Sigmoid colon (tissue), 4 donors: ENCODE measurements at regions not wholly inside any gene's neighbourhood (a gene's known extent, or its start where the extent isn't known, plus 50 kb on each side); places are given as distances from the start of the nearest gene placed in this dataset.

Experiments
- CTCF ChIP-seq, 4 experiments: fragments of 450-650 bp in 3 of 4; fragments of 200-600 bp in 1 of 4; IDR thresholded peaks; one replicate each; pipeline ENCODE4 v1.5.1; 2016 to 2019; ENCODE audit warnings: antibody characterized with exemption in 4 of 4, mild to moderate bottlenecking in 3 of 4, moderate library complexity in 2 of 4
- EP300 ChIP-seq, 4 donors: sonication (generic); formaldehyde crosslinking; IDR thresholded peaks; one replicate each; pipeline ENCODE4 v1.6.1; 2017; ENCODE audit warnings: antibody characterized with exemption in 4 of 4
- POLR2A ChIP-seq, 2 donors: fragments of 450-650 bp; IDR thresholded peaks; one replicate each; pipeline ENCODE4 v1.6.1; 2016; ENCODE audit warnings: antibody characterized with exemption in 2 of 2, mild to moderate bottlenecking in 2 of 2, moderate library complexity in 2 of 2
- POLR2AphosphoS5 ChIP-seq, 4 donors: sonication (generic); formaldehyde crosslinking; IDR thresholded peaks; one replicate each; pipeline ENCODE4 v1.6.1; 2017; ENCODE audit warnings: antibody characterized with exemption in 4 of 4

GRCh38 chrX:40418146-40418812 lies 162.5 kb upstream of the ATP6AP2 start:
- TF ChIP-seq CTCF (IDR thresholded peaks at IDR 0.05) (no peak), POLR2A (IDR thresholded peaks at IDR 0.05) (no peak), POLR2AphosphoS5 (IDR thresholded peaks at IDR 0.05) (no peak), EP300 (IDR thresholded peaks at IDR 0.05) (no peak)
